OCI-LY1 (cell line): ENCODE measurements at regions not wholly inside any gene's neighbourhood (a gene's known extent, or its start where the extent isn't known, plus 50 kb on each side); places are given as distances from the start of the nearest gene placed in this dataset.

ENCODE experiments used
- CTCF ChIP-seq: fragments of 200-600 bp; sonication (generic), shearing (Covaris generic); IDR thresholded peaks from 2 replicates; pipeline ENCODE4 v1.5.1; 2017; ENCODE audit warnings: mild to moderate bottlenecking, antibody characterized with exemption, low read length, moderate library complexity, mixed read lengths
- EZH2 ChIP-seq: fragments of 200-600 bp; sonication (generic), shearing (Covaris generic); IDR thresholded peaks from 2 replicates; pipeline ENCODE4 v1.8.0; 2017; ENCODE audit warnings: borderline replicate concordance, mixed run types, mild to moderate bottlenecking, antibody characterized with exemption, low read length, moderate library complexity, mixed read lengths

DNA sequence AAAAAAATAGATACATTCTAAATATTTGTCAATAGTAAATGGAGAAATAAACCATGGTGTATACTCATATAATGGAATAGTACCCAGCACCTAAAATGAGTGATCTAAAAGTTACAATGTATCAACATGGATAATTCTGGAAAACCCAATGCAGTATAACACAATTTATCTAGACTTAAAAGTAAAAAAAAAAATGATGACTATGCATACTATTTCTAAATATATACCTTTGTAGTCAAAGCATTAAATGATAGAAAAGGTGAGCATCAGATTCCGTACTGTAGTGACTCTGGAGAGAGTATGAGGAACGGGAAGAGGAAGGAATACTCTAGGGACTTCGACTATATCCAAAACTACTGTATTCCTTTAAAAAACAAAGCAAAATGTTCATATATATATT lies 115.2 kb upstream of the CDCA7L start:
- TF ChIP-seq CTCF (no peak), EZH2 (no peak)
